ENCODE measurements at regions not wholly inside any gene's neighbourhood (a gene's known extent, or its start where the extent isn't known, plus 50 kb on each side); places are given as distances from the start of the nearest gene placed in this dataset.

DNA sequence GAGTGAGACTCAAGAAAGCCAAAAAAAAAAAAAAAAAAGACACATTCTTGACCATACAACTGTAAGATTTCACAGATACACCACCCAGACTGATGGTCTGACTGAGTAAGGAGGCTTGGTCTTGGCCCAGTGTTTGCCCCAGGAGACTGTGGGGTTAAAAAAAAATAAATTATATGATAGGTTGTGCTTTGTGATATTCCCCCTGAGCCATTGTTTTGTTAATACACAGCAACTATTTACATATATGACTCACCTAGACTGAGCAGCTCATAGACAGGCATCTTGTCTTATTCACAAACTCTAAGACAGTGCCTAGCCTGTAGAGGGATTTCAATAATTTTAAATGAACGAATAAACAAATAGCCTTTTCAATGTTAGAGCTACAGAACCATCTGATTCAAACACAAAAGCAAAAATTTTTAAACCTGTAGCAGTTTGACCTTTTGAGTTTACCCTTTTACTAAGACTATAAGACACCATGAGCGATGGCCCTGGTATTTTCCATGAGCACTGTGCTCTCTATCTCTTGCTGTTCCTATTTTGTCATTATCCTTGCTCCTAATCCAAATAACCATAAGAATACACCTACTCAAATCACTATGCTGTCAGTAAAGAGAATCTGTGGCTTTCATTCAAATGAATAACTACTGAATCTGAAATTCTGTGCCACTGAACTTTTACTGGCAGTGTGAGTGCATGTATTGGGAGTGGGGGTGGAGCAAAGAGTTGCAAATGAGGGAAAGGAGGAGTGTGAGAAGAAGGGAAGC lies 199.4 kb upstream of the PTBP2 start:
- TF ChIP-seq EZH2 (IDR thresholded peaks at IDR 0.05) (no peak), POLR2AphosphoS5 (IDR thresholded peaks at IDR 0.05; ENCODE audit: borderline replicate concordance, low read depth, low read length) (no peak), FOXP2 (optimal IDR thresholded peaks at IDR 0.05; ENCODE audit: control extremely low read depth, extremely low read length, insufficient read depth) (no peak)

Data from SK-N-MC (cell line).